Endothelial cell of umbilical vein (primary cell): ENCODE measurements at regions not wholly inside any gene's neighbourhood (a gene's known extent, or its start where the extent isn't known, plus 50 kb on each side); places are given as distances from the start of the nearest gene placed in this dataset.

ENCODE experiments used
- BruUV-seq: library from RNA; stranded (reverse); fragments of 400-500 nt; replicated peaks from 2 replicates; lab custom pipeline; 2021; lab: Mats Ljungman, UMichigan
- CTCF ChIA-PET: fragments of 300-600, 350-600 bp; sonication (Branson Sonifier 250); formaldehyde crosslinking; loops from one replicate; lab custom pipeline; 2021; ENCODE audit warnings: antibody characterized with exemption, inconsistent platforms; lab: Charles Lee
- POLR2A ChIA-PET: fragments of 300-600, 350-600 bp; sonication (Branson Sonifier 250); formaldehyde crosslinking; loops from one replicate; lab custom pipeline; 2021; ENCODE audit warnings: antibody characterized with exemption, inconsistent platforms; lab: Charles Lee
- DNase-seq: peaks from one replicate; pipeline ENCODE4 v3.0.0-alpha.2; 2011; ENCODE audit warnings: low read depth, low spot score
- FAIRE-seq: peaks from 2 replicates; lab custom pipeline; 2011; peaks lifted over from hg19 to GRCh38; lab: Jason Lieb, UNC
- H2AFZ ChIP-seq: 2 replicates; pipeline ENCODE4 v1.6.0; 2012; ENCODE audit warnings: low read depth, low read length, control low read depth, inconsistent platforms
- H3K27ac ChIP-seq: 2 replicates; pipeline ENCODE4 v1.5.1; 2011; ENCODE audit warnings: low read depth, mild to moderate bottlenecking, control low read depth, low read length, moderate library complexity; ENCODE audit not compliant: insufficient read depth
- H3K27me3 ChIP-seq, 2 experiments: 2 replicates each; pipeline versions ENCODE4 v1.6.0 to v1.6.1; 2011; ENCODE audit warnings: low read length in 2 of 2, mixed read lengths in 1 of 2; ENCODE audit not compliant: control insufficient read depth in 2 of 2, insufficient read depth in 2 of 2
- H3K36me3 ChIP-seq, 2 experiments: 2 replicates in 1 of 2; 3 replicates in 1 of 2; pipeline ENCODE4 v1.5.1; 2011; ENCODE audit warnings: low read length in 2 of 2, mild to moderate bottlenecking in 1 of 2, moderate library complexity in 1 of 2; ENCODE audit not compliant: control insufficient read depth in 2 of 2, insufficient read depth in 2 of 2; ENCODE audit errors: extremely low read depth in 1 of 2
- H3K4me1 ChIP-seq: 3 replicates; pipeline ENCODE4 v1.5.1; 2011; ENCODE audit warnings: mild to moderate bottlenecking, low read length; ENCODE audit not compliant: control insufficient read depth, insufficient read depth; ENCODE audit errors: extremely low read depth
- H3K4me2 ChIP-seq: 2 replicates; pipeline ENCODE4 v1.6.1; 2011; ENCODE audit warnings: low read length, control low read depth, mixed read lengths; ENCODE audit not compliant: insufficient read depth
- H3K4me3 ChIP-seq, 3 experiments: fragments of 200-600 bp in 1 of 3; sonication (generic), shearing (Covaris generic) in 1 of 3; replicated peaks in 1 of 3; 2 replicates each; pipeline ENCODE4 v1.5.1; 2011 to 2016; ENCODE audit warnings: control low read depth in 3 of 3, low read length in 3 of 3, mild to moderate bottlenecking in 2 of 3, inconsistent platforms in 1 of 3, low read depth in 1 of 3, moderate library complexity in 1 of 3; ENCODE audit not compliant: insufficient read depth in 1 of 3
- H3K79me2 ChIP-seq: 2 replicates; pipeline ENCODE4 v1.6.0; 2012; ENCODE audit warnings: low read length, inconsistent platforms; ENCODE audit not compliant: control insufficient read depth, insufficient read depth
- H3K9ac ChIP-seq: replicated peaks from 2 replicates; pipeline ENCODE3; 2011; ENCODE audit warnings: low read length, control low read depth; ENCODE audit not compliant: insufficient read depth; ENCODE audit errors: extremely low read depth
- H3K9me1 ChIP-seq: replicated peaks from 3 replicates; pipeline ENCODE4 v1.6.0; 2011; ENCODE audit warnings: mild to moderate bottlenecking, low read length; ENCODE audit not compliant: control insufficient read depth, insufficient read depth; ENCODE audit errors: extremely low read depth
- H3K9me3 ChIP-seq: replicated peaks from 2 replicates; pipeline ENCODE4 v1.5.1; 2012; ENCODE audit warnings: low read length, inconsistent platforms; ENCODE audit not compliant: control insufficient read depth, insufficient read depth
- H4K20me1 ChIP-seq: replicated peaks from 2 replicates; pipeline ENCODE3; 2011; ENCODE audit warnings: mild to moderate bottlenecking, low read length; ENCODE audit not compliant: control insufficient read depth, insufficient read depth; ENCODE audit errors: extremely low read depth
- CTCF ChIP-seq, 2 donors: IDR thresholded peaks; 1 replicate in 1 of 2; 2 replicates in 1 of 2; pipeline ENCODE4 v1.5.1; 2011; ENCODE audit warnings: low read length in 2 of 2, mild to moderate bottlenecking in 2 of 2, moderate library complexity in 2 of 2, control low read depth in 1 of 2, inconsistent platforms in 1 of 2, low read depth in 1 of 2; ENCODE audit not compliant: insufficient read depth in 1 of 2; ENCODE audit errors: extremely low read depth in 1 of 2
- EZH2 ChIP-seq: IDR thresholded peaks from 2 replicates; pipeline ENCODE4 v1.6.1; 2012; ENCODE audit warnings: borderline replicate concordance, low read depth, mild to moderate bottlenecking, moderate library complexity, low read length, inconsistent platforms; ENCODE audit not compliant: severe bottlenecking
- FOS ChIP-seq: IDR thresholded peaks from 2 replicates; pipeline ENCODE4 v1.6.1; 2011; ENCODE audit warnings: mild to moderate bottlenecking, low read length, moderate library complexity, borderline replicate concordance; ENCODE audit not compliant: insufficient read depth
- GATA2 ChIP-seq: IDR thresholded peaks from 2 replicates; pipeline ENCODE4 v1.7.0; 2011; ENCODE audit warnings: low read depth, mild to moderate bottlenecking, moderate library complexity, mixed read lengths, low read length; ENCODE audit not compliant: insufficient read length, insufficient read depth
- JUN ChIP-seq: IDR thresholded peaks from 2 replicates; pipeline ENCODE4 v1.6.1; 2011; ENCODE audit warnings: borderline replicate concordance, low read depth; ENCODE audit not compliant: insufficient read length, insufficient read depth
- MAX ChIP-seq: IDR thresholded peaks from 2 replicates; pipeline ENCODE4 v1.6.1; 2011; ENCODE audit not compliant: insufficient read depth, insufficient read length
- MYC ChIP-seq: IDR thresholded peaks from one replicate; pipeline ENCODE4 v1.6.1; 2011; ENCODE audit warnings: mild to moderate bottlenecking, low read depth, low read length
- POLR2A ChIP-seq: IDR thresholded peaks from 2 replicates; pipeline ENCODE4 v1.6.1; 2012; ENCODE audit warnings: low read depth, mild to moderate bottlenecking, control low read depth, low read length
- POLR2AphosphoS5 ChIP-seq: IDR thresholded peaks from 2 replicates; pipeline ENCODE4 v1.6.1; 2012; ENCODE audit warnings: low read depth, mild to moderate bottlenecking, control low read depth, low read length, moderate library complexity; ENCODE audit not compliant: insufficient read depth
- dilution Hi-C: fragments of 300-500 bp; cut with MboI; formaldehyde crosslinking; loops from one replicate; pipeline ENCODE4 v1.15.0; 2019; ENCODE audit warnings: low sequenced_read_pairs; ENCODE audit not compliant: extremely low pct_ligation_motif_present
- intact Hi-C: fragments of 100-400 bp; cut with micrococcal nuclease; formaldehyde crosslinking; loops from one replicate; pipeline ENCODE4 v1.10.0; 2022

- FAIRE-seq (no peak), DNase-seq (no peak)
- Histone ChIP-seq H3K9me1 (no peaks in the 10 kb centered on the region), H3K4me1 (peaks cover 18% of the 10 kb centered on the region), H3K36me3 (no peaks in the 10 kb centered on the region), H3K4me2 (no peak overlapping the region), H3K9me3 (no peaks in the 10 kb centered on the region), H4K20me1 (no peaks in the 10 kb centered on the region), H2AFZ (no peak overlapping the region), H3K27ac (no peak overlapping the region), H3K79me2 (no peaks in the 10 kb centered on the region), H3K27me3 (peaks cover 26 to 41% of the 10 kb centered on the region in 2 experiments), H3K4me3 (no peak overlapping the region), H3K9ac (no peak overlapping the region)
- no TSS peak for BruUV-seq
- intact Hi-C loops (no loop called here), dilution Hi-C loops (no loop called here)
- CTCF ChIA-PET = interaction anchor here (1.3 to 2.9 kb wide), 2 partner anchors 19 to 62 kb away, joined by 3 to 12 read pairs; no protein-coding TSS in a partner anchor
- no peak for TF ChIP-seq POLR2AphosphoS5
- no peak for TF ChIP-seq MAX
- no peak for TF ChIP-seq FOS
- TF ChIP-seq EZH2 = no peak
- no peak for TF ChIP-seq JUN
- TF ChIP-seq POLR2A = no peak
- no peak for TF ChIP-seq GATA2
- no peak for TF ChIP-seq CTCF (IDR thresholded peaks at IDR 0.05; ENCODE audit: extremely low read depth in 1 of 2, insufficient read depth in 1 of 2, low read depth in 1 of 2, low read length in 2 of 2)
- no peak for TF ChIP-seq MYC
- POLR2A ChIA-PET = no interaction called here
Observed at GRCh38 chr11:27277843-27278242, 85.2 kb downstream of the CCDC34 start.
